ENCODE measurements at regions not wholly inside any gene's neighbourhood (a gene's known extent, or its start where the extent isn't known, plus 50 kb on each side); places are given as distances from the start of the nearest gene placed in this dataset.

- Histone ChIP-seq H3K4me3 (replicated peaks in 1 of 2; ENCODE audit: low read depth in 1 of 2, low read length in 2 of 2) (no peak overlapping the region), H3K4me1 (ENCODE audit: control insufficient read depth in 1 of 2, insufficient read depth in 2 of 2, low read length in 2 of 2) (no peaks in the 10 kb centered on the region), H3K9ac (ENCODE audit: low read length) (no peak overlapping the region), H3K27me3 (ENCODE audit: insufficient read depth, low read length) (peaks cover 16% of the 10 kb centered on the region; the same call in 1 of the 2 replicates), H3K4me2 (ENCODE audit: low read length) (no peak overlapping the region), H4K20me1 (ENCODE audit: insufficient read depth) (no peaks in the 10 kb centered on the region), H3K9me2 (ENCODE audit: insufficient read depth) (no peaks in the 10 kb centered on the region), H3K36me3 (ENCODE audit: control insufficient read depth in 1 of 2, insufficient read depth in 2 of 2, low read length in 2 of 2) (no peaks in the 10 kb centered on the region), H3K27ac (ENCODE audit: low read depth, low read length) (no peak overlapping the region), H3K9me3 (ENCODE audit: control insufficient read depth in 1 of 2, insufficient read depth in 1 of 2, low read depth in 1 of 2, low read length in 2 of 2) (no peaks in the 10 kb centered on the region), H3K79me2 (ENCODE audit: insufficient read depth, low read length) (no peaks in the 10 kb centered on the region), H2AFZ (ENCODE audit: low read depth, low read length, poor library complexity, severe bottlenecking) (no peak overlapping the region)
- no peak for TF ChIP-seq SP1 (IDR thresholded peaks at IDR 0.05; ENCODE audit: low read depth)
- TF ChIP-seq ATF3 (IDR thresholded peaks at IDR 0.05) = no peak
- no peak for TF ChIP-seq SRF (IDR thresholded peaks at IDR 0.05; ENCODE audit: low read depth)
- TF ChIP-seq ELF1 (IDR thresholded peaks at IDR 0.05; ENCODE audit: borderline replicate concordance, low read depth) = no peak
- TF ChIP-seq, protein P1, sequence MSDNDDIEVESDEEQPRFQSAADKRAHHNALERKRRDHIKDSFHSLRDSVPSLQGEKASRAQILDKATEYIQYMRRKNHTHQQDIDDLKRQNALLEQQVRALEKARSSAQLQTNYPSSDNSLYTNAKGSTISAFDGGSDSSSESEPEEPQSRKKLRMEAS (IDR thresholded peaks at IDR 0.05) = no peak
- TF ChIP-seq POLR2AphosphoS5 (IDR thresholded peaks at IDR 0.05; ENCODE audit: low read depth, low read length) = no peak
- no peak for TF ChIP-seq ZFX (IDR thresholded peaks at IDR 0.05)
- TF ChIP-seq FOSL1 (IDR thresholded peaks at IDR 0.05; ENCODE audit: low read depth) = no peak
- no peak for TF ChIP-seq JUND (IDR thresholded peaks at IDR 0.05)
- no peak for TF ChIP-seq EZH2 (IDR thresholded peaks at IDR 0.05)
- TF ChIP-seq POLR2A (IDR thresholded peaks at IDR 0.05; ENCODE audit: borderline replicate concordance, extremely low read depth, insufficient read depth, insufficient read length) = no peak
- TF ChIP-seq YY1 (IDR thresholded peaks at IDR 0.05; ENCODE audit: extremely low read depth, insufficient replicate concordance, low read depth, low read length) = no peak
- no peak for TF ChIP-seq SIN3A (IDR thresholded peaks at IDR 0.05; ENCODE audit: low read depth)
- no peak for TF ChIP-seq TCF7L2 (IDR thresholded peaks at IDR 0.05; ENCODE audit: borderline replicate concordance, extremely low read depth, insufficient read depth, insufficient read length)
- DNase-seq (ENCODE audit: low read depth, low spot score) (no peak), ATAC-seq (no peak)
- no TSS peak for BruUV-seq (replicated peaks)
- POLR2A ChIA-PET = no interaction called here
- intact Hi-C loops (cut with micrococcal nuclease) = no loop called here
- CTCF ChIA-PET = no interaction called here
- RAD21 ChIA-PET (ENCODE audit: low non-redundant PET in 1 of 2, low total read pairs in 2 of 2, uncharacterized antibody in 2 of 2, unreplicated experiment in 2 of 2) = no interaction called here
These were observed 84.0 kb upstream of the ARAP3 start for GRCh38 chr5:141765896-141766551.

Data from HCT116 (cell line).